ENCODE measurements at regions not wholly inside any gene's neighbourhood (a gene's known extent, or its start where the extent isn't known, plus 50 kb on each side); places are given as distances from the start of the nearest gene placed in this dataset.

DNA sequence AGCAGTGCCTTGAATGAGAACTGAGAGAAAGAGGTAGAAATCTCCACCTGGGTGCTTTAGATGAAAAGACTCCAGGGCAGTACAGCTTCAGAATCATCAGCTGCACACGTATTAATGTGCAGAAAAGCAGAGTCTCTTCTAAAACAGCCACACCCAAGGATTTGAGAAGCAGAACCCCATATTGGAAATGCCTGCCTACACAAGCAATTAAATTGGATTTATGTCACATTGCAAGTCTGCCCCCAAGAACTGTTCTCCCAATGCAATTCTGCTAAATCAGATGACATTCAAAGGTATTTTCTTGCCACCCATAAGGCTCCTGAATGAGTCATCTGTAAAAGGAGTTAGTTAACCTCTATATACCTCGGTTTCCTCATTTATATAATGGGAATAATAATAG is 326.0 kb upstream of the C16orf82 start:
- WGBS, 2 donors, result 66 to 68% methylated on average over 2 of the region's 2 CpGs
- no peak overlapping the region for H3K4me3 ChIP-seq (ENCODE audit: low read depth, poor library complexity, severe bottlenecking)
- intact Hi-C loops (cut with DNase I; ENCODE audit: low total_unique reads), result no loop called here
- TF ChIP-seq POLR2A (IDR thresholded peaks at IDR 0.05), result no peak
- TF ChIP-seq, protein P1, sequence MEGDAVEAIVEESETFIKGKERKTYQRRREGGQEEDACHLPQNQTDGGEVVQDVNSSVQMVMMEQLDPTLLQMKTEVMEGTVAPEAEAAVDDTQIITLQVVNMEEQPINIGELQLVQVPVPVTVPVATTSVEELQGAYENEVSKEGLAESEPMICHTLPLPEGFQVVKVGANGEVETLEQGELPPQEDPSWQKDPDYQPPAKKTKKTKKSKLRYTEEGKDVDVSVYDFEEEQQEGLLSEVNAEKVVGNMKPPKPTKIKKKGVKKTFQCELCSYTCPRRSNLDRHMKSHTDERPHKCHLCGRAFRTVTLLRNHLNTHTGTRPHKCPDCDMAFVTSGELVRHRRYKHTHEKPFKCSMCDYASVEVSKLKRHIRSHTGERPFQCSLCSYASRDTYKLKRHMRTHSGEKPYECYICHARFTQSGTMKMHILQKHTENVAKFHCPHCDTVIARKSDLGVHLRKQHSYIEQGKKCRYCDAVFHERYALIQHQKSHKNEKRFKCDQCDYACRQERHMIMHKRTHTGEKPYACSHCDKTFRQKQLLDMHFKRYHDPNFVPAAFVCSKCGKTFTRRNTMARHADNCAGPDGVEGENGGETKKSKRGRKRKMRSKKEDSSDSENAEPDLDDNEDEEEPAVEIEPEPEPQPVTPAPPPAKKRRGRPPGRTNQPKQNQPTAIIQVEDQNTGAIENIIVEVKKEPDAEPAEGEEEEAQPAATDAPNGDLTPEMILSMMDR (IDR thresholded peaks at IDR 0.05), result no peak
- no peak for DNase-seq (ENCODE audit: low spot score in 2 of 2)

DNA sequence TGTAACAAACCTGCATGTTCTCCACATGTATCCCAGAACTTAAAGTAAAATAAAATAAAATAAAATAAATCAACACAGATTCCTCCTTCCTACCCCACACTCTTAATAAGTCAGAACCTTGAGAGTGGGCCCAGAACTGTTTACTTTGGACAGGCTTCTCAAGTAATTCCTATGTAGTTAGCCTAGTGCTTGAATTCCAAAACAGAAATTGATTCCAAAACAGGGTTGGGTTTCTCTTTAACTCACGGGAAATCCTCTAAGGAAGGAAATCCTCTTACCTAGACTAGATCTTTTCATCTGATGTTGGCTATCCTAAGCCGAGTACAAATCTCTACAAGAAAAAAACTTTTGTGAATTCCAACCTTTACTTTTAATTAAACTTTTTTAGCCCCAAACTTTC is 324.7 kb upstream of the C16orf82 start:
- no peak overlapping the region for H3K4me3 ChIP-seq (ENCODE audit: low read depth, poor library complexity, severe bottlenecking)
- 43 to 45% methylated on average over 2 of the region's 2 CpGs for WGBS, 2 donors
- intact Hi-C loops (cut with DNase I; ENCODE audit: low total_unique reads), result no loop called here
- TF ChIP-seq POLR2A (IDR thresholded peaks at IDR 0.05), result no peak
- TF ChIP-seq, protein P1 (IDR thresholded peaks at IDR 0.05), result no peak
- no peak for DNase-seq (ENCODE audit: low spot score in 2 of 2)

DNA sequence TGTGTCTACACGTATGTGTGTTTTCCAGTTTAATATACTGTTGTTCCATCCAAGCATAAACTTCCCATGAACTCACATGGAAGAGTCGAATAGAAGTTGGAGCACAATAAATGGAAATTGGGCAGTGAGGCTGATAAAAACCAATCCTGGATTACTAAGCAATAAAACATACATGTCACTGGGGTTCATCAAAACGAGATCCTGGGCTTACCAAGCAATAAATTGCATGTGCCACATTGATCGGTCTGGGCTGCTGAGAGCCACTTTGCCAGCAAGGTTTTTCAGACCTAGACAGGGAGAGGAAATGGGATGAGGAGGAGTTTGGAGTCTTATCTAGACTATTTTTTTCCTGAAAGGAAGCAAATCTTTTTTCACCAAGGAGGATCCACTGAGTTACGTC is 322.3 kb upstream of the C16orf82 start:
- WGBS, 2 donors, result 43 to 52% methylated on average over 5 of the region's 5 CpGs
- intact Hi-C loops (cut with DNase I; ENCODE audit: low total_unique reads), result no loop called here
- no peak for TF ChIP-seq POLR2A (IDR thresholded peaks at IDR 0.05)
- TF ChIP-seq, protein P1 (IDR thresholded peaks at IDR 0.05), result no peak
- DNase-seq (ENCODE audit: low spot score in 2 of 2), result no peak
- H3K4me3 ChIP-seq (ENCODE audit: low read depth, poor library complexity, severe bottlenecking), result no peak overlapping the region

DNA sequence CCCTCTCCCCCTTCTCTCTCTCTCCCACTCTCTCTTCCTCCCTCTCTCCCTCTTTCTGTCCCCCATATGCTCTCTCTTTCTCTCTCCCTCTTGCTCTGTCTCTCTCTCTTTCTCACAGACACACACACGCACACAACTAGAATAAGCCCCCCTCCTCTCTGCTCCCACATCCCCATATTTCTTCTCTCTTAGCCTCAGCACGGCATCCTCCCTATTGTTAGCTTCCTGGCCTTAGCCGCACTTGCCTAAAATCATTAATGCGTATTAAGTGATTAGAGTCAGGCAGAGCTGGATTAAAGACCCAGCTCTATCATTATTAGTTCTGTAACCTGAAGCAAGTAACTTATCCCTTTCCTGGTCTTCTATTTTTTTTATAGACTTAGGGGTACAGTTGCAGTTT is 319.0 kb upstream of the C16orf82 start:
- TF ChIP-seq, protein P1 (IDR thresholded peaks at IDR 0.05), result no peak
- TF ChIP-seq POLR2A (IDR thresholded peaks at IDR 0.05), result no peak
- WGBS, 2 donors, result 41% methylated on average over 4 of the region's 4 CpGs
- no peak for DNase-seq (ENCODE audit: low spot score in 2 of 2)
- intact Hi-C loops (cut with DNase I; ENCODE audit: low total_unique reads), result no loop called here
- no peak overlapping the region for H3K4me3 ChIP-seq (ENCODE audit: low read depth, poor library complexity, severe bottlenecking)

DNA sequence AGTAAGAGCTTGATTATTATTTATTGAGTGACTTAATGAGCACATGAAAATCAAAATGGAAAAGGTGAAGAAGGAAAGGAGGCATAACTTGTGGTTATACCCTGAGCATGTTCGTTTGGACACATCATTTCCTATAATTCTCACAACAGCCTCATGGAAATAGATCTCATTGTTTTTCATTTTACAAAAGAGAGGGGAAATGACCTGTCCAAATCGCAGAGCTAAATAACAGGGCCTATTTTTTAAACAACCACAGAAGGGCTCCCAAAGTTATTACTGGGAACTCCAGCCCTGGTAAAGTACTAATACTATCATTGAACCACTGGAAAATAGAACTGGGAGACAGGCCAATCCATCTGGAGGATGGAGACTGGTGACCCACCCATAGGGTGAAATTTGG is 317.7 kb upstream of the C16orf82 start:
- H3K4me3 ChIP-seq (ENCODE audit: low read depth, poor library complexity, severe bottlenecking), result no peak overlapping the region
- intact Hi-C loops (cut with DNase I; ENCODE audit: low total_unique reads), result no loop called here
- WGBS, 2 donors, result 47 to 66% methylated on average over 2 of the region's 2 CpGs
- no peak for TF ChIP-seq POLR2A (IDR thresholded peaks at IDR 0.05)
- TF ChIP-seq, protein P1 (IDR thresholded peaks at IDR 0.05), result no peak
- DNase-seq (ENCODE audit: low spot score in 2 of 2), result no peak

DNA sequence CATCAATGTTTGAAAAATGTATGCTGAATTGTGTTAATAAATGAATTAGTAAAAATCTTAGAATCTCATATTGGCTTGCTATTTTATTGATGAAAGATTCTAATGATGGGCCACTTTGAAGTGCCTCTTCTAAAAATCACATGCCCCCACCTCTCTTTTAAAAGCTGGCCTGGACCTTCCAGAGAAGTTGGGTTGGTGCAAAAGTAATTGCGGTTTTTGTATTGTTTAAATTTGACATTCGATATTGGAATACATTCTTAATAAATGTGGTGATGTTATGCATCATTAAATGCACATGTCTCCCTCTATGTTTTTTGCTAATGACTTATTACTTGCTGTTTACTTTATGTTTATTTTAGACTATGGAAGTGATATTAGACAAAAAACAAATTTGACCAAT is 314.6 kb upstream of the C16orf82 start:
- WGBS, 2 donors, result 88 to 95% methylated on average over 2 of the region's 2 CpGs
- intact Hi-C loops (cut with DNase I; ENCODE audit: low total_unique reads), result no loop called here
- TF ChIP-seq POLR2A (IDR thresholded peaks at IDR 0.05), result no peak
- TF ChIP-seq, protein P1 (IDR thresholded peaks at IDR 0.05), result no peak
- no peak overlapping the region for H3K4me3 ChIP-seq (ENCODE audit: low read depth, poor library complexity, severe bottlenecking)
- no peak for DNase-seq (ENCODE audit: low spot score in 2 of 2)
